Heart left ventricle (tissue), 16 donors: ENCODE measurements at regions not wholly inside any gene's neighbourhood (a gene's known extent, or its start where the extent isn't known, plus 50 kb on each side); places are given as distances from the start of the nearest gene placed in this dataset.

Source experiments
- ATAC-seq, 4 donors: fragments of 200-7000 bp; cut with Tn5 transposase; one replicate each; pipeline ENCODE4 v1.9.1; 2020 to 2022; ENCODE audit warnings: moderate library complexity in 4 of 4, mild to moderate bottlenecking in 3 of 4, moderate number of reproducible peaks in 1 of 4
- DNase-seq, 5 donors: peaks; one replicate each; pipeline ENCODE4 v3.0.0-alpha.2; 2020
- H3K27ac ChIP-seq, 12 donors: fragments of 200-600 bp; sonication (generic) in 4 of 12; one replicate each; pipeline versions ENCODE4 v1.5.0 to v1.8.0; 2016 to 2022; ENCODE audit warnings: mild to moderate bottlenecking in 2 of 12
- H3K27me3 ChIP-seq, 9 donors: fragments of 200-600 bp; sonication (generic) in 2 of 9; one replicate each; pipeline versions ENCODE4 v1.5.1 to v1.8.0; 2016 to 2022; ENCODE audit warnings: mild to moderate bottlenecking in 3 of 9
- H3K36me3 ChIP-seq, 9 donors: fragments of 200-600 bp; sonication (generic) in 2 of 9; one replicate each; pipeline versions ENCODE4 v1.5.0 to v1.8.0; 2018 to 2022; ENCODE audit warnings: mild to moderate bottlenecking in 2 of 9
- H3K4me1 ChIP-seq, 12 donors: fragments of 200-600 bp; sonication (generic) in 4 of 12; one replicate each; pipeline versions ENCODE4 v1.5.0 to v1.8.0; 2016 to 2022; ENCODE audit warnings: mild to moderate bottlenecking in 3 of 12
- H3K4me3 ChIP-seq, 12 donors: fragments of 200-600 bp; sonication (generic) in 4 of 12; one replicate each; pipeline versions ENCODE4 v1.5.0 to v1.8.0; 2017 to 2022; ENCODE audit warnings: mild to moderate bottlenecking in 9 of 12, moderate library complexity in 4 of 12
- H3K9me3 ChIP-seq, 12 donors: fragments of 200-600 bp; sonication (generic) in 4 of 12; one replicate each; pipeline versions ENCODE4 v1.5.0 to v1.8.0; 2016 to 2022; ENCODE audit warnings: mild to moderate bottlenecking in 1 of 12
- CTCF ChIP-seq, 12 donors: fragments of 200-600 bp; sonication (generic) in 4 of 12; IDR thresholded peaks; one replicate each; pipeline versions ENCODE4 v1.5.0 to v1.8.0; 2018 to 2022; ENCODE audit warnings: antibody characterized with exemption in 12 of 12, mild to moderate bottlenecking in 5 of 12
- POLR2A ChIP-seq, 2 donors: fragments of 450-650 bp; IDR thresholded peaks; one replicate each; pipeline ENCODE4 v1.6.1; 2017; ENCODE audit warnings: antibody characterized with exemption in 2 of 2, mild to moderate bottlenecking in 2 of 2, moderate library complexity in 2 of 2
- WGBS, 4 donors: extraction: QIAGEN DNeasy Blood & Tissue Kit in 2 of 4; methylation state at CpG; one replicate each; pipeline versions ENCODE4 v1.1.5 to v1.1.7; 2013 to 2018; 5-methylcytosine and 5-hydroxymethylcytosine counted together
- intact Hi-C, 10 donors: fragments of 100-400 bp; cut with DNase I; formaldehyde crosslinking; loops; one replicate each; pipeline versions ENCODE4 v1.11.1 to v1.14.2; 2022
- donor health status: ischemic (EF 13 %, LVEDD 7.1; RV severe dilation, severe dysfunction).
- donor health status: healthy with polysubstance abuse.
- donor health status: DM: no; HTN: yes; CAD: no.
- donor health status: DM: no; HTN: no; CAD: no.
- donor health status: ischemic (EF 25% LVEDD 6.9; RV normal size, moderate dysfunction).
- donor health status: ischemic (EF 25% LVEDD 5.7; RV mildly dilated, moderate dysfunction).
- donor health status: healthy.
- donor health status: DM: yes; HTN: yes; CAD: no.
- donor health status: ischemic (EF 35%, LVEDD 5.7; RV mildly dilated, moderate dysfunction).
- donor health status: nonischemic (EF 11% LVEDD 7.7; RV severe dilation, severe dysfunction).
- donor health status: DM: yes; HTN: yes; CAD: no.
- donor health status: PGD.
- donor health status: ischemic (EF 29% LVEDD 5.4; RV normal size, mild dysfunction).
- donor health status: nonischemic (EF 23%, LVEDD 6.1; RV moderate dilation, normal function).

DNA sequence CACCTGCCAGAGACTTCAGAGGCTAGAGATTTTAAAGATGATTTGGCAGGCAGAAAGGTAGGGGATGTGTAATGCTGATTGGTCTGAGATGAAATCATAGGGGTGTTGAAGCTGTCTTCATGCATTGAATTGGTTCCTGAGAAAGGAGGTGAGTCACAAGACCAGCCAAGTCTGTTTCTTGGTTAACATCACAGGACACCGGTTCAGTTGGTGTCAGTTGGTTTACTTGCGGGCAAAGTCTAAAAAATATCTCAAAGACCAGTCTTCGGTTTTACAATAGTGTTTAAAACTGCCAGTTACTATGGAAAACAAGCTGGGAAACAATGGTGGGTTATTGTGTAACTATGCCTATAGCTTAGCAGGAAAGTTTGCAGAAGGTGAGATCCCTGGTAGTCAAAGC is 305.9 kb downstream of the BARHL2 start:
- 63 to 94% (median 78%) methylated on average over 3 of the region's 3 CpGs for WGBS, 4 donors
- ATAC-seq (no peak), DNase-seq (no peak)
- intact Hi-C loops: no loop called here
- H3K27me3 ChIP-seq: no peaks in the 10 kb centered on the region
- H3K27ac ChIP-seq: no peak overlapping the region
- no peak for TF ChIP-seq CTCF (IDR thresholded peaks at IDR 0.05)
- no peak for TF ChIP-seq POLR2A (IDR thresholded peaks at IDR 0.05)
- H3K4me1 ChIP-seq: no peaks in the 10 kb centered on the region
- H3K9me3 ChIP-seq: peaks cover 0 to 13% (median 3%) of the 10 kb centered on the region in 12 donors
- no peaks in the 10 kb centered on the region for H3K36me3 ChIP-seq
- H3K4me3 ChIP-seq: no peak overlapping the region

DNA sequence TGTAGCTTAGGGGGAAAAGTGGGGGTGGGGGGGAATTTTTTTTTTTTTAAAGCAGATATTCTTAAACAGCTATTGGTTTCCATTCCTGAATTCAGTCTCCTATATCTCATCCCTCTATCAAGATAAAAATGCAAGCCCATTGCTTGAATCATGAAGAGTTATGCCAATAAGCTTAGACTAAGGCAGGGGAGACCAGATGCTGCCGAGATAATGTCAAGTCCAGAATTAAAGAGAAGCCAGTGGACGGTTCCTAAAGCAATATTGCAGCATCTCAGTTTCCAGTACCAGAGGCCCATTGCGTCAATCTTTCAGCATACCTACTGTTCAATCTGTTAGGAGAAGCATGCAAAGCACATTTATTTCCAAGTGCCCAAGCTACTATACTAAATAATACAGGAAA is 309.4 kb downstream of the BARHL2 start:
- no peak overlapping the region for H3K27ac ChIP-seq
- no peak for ATAC-seq
- no peaks in the 10 kb centered on the region for H3K4me1 ChIP-seq
- no peak overlapping the region for H3K4me3 ChIP-seq
- WGBS, 4 donors: 86 to 93% (median 89%) methylated on average over 3 of the region's 3 CpGs
- H3K27me3 ChIP-seq: no peaks in the 10 kb centered on the region
- intact Hi-C loops: no loop called here
- DNase-seq: no peak
- no peak for TF ChIP-seq CTCF (IDR thresholded peaks at IDR 0.05)
- TF ChIP-seq POLR2A (IDR thresholded peaks at IDR 0.05): no peak
- no peaks in the 10 kb centered on the region for H3K9me3 ChIP-seq
- H3K36me3 ChIP-seq: no peaks in the 10 kb centered on the region

GRCh38 chr1:90405726-90406125 is 311.4 kb downstream of the BARHL2 start:
- intact Hi-C loops: no loop called here
- TF ChIP-seq POLR2A (IDR thresholded peaks at IDR 0.05) (no peak), CTCF (IDR thresholded peaks at IDR 0.05) (no peak)
- H3K27ac ChIP-seq: no peak overlapping the region
- H3K9me3 ChIP-seq: no peaks in the 10 kb centered on the region
- no peak for DNase-seq
- no peak for ATAC-seq
- WGBS, 4 donors: 87 to 93% (median 91%) methylated on average over 4 of the region's 4 CpGs
- H3K27me3 ChIP-seq: no peaks in the 10 kb centered on the region
- no peak overlapping the region for H3K4me3 ChIP-seq
- H3K4me1 ChIP-seq: no peaks in the 10 kb centered on the region
- H3K36me3 ChIP-seq: no peaks in the 10 kb centered on the region

- ATAC-seq (no peak), DNase-seq (no peak)
- intact Hi-C loops: no loop called here
- H3K27ac ChIP-seq: no peak overlapping the region
- H3K36me3 ChIP-seq: no peaks in the 10 kb centered on the region
- H3K4me3 ChIP-seq: no peak overlapping the region
- no peak for TF ChIP-seq POLR2A (IDR thresholded peaks at IDR 0.05)
- no peak for TF ChIP-seq CTCF (IDR thresholded peaks at IDR 0.05)
- no peaks in the 10 kb centered on the region for H3K9me3 ChIP-seq
- H3K27me3 ChIP-seq: no peaks in the 10 kb centered on the region
- no peaks in the 10 kb centered on the region for H3K4me1 ChIP-seq
- WGBS, 4 donors: 66 to 70% (median 68%) methylated on average over 5 of the region's 5 CpGs
Measured at GRCh38 chr1:90402893-90403849, 313.9 kb downstream of the BARHL2 start.
